Panc1 (cell line): ENCODE measurements at regions not wholly inside any gene's neighbourhood (a gene's known extent, or its start where the extent isn't known, plus 50 kb on each side); places are given as distances from the start of the nearest gene placed in this dataset.

Source experiments
- ATAC-seq: fragments of 200-7000 bp; cut with Tn5 transposase; 2 replicates; pipeline ENCODE4 v1.9.1; 2020; ENCODE audit warnings: mild to moderate bottlenecking, moderate library complexity
- BruUV-seq: library from RNA; stranded (reverse); fragments of 400-500 nt; replicated peaks from 2 replicates; lab custom pipeline; 2021; lab: Mats Ljungman, UMichigan
- CTCF ChIA-PET: fragments of 300-600 bp; sonication (Branson Sonifier 250); formaldehyde crosslinking; loops from one replicate; lab custom pipeline; 2022; ENCODE audit warnings: antibody characterized with exemption; lab: Charles Lee
- POLR2A ChIA-PET: fragments of 300-600 bp; sonication (Branson Sonifier 250); formaldehyde crosslinking; loops from one replicate; lab custom pipeline; 2022; ENCODE audit warnings: antibody characterized with exemption; lab: Charles Lee
- DNase-seq: peaks from one replicate; pipeline ENCODE4 v3.0.0-alpha.2; 2010; ENCODE audit warnings: low read depth, low spot score
- H3K27ac ChIP-seq: 2 replicates; pipeline ENCODE4 v1.5.1; 2011; ENCODE audit warnings: mild to moderate bottlenecking, low read length, inconsistent platforms
- H3K27me3 ChIP-seq: fragments of 200-500 bp; sonication (Bioruptor generic); 2 replicates; pipeline ENCODE4 v1.6.0; 2014; ENCODE audit warnings: low read length, inconsistent platforms; ENCODE audit not compliant: control insufficient read depth, insufficient read depth
- H3K36me3 ChIP-seq: fragments of 200-500 bp; sonication (Bioruptor generic); 2 replicates; pipeline ENCODE4 v1.5.1; 2014; ENCODE audit warnings: inconsistent platforms, mild to moderate bottlenecking, low read length, moderate library complexity; ENCODE audit not compliant: control insufficient read depth, insufficient read depth
- H3K4me1 ChIP-seq: 2 replicates; pipeline ENCODE4 v1.5.1; 2011; ENCODE audit warnings: inconsistent platforms, mild to moderate bottlenecking, low read length, moderate library complexity; ENCODE audit not compliant: control insufficient read depth, insufficient read depth
- H3K4me3 ChIP-seq, 2 experiments: 2 replicates each; pipeline ENCODE4 v1.5.1; 2011 to 2012; ENCODE audit warnings: low read depth in 2 of 2, low read length in 2 of 2, mild to moderate bottlenecking in 2 of 2, inconsistent platforms in 1 of 2, moderate library complexity in 1 of 2
- H3K9me3 ChIP-seq: fragments of 200-500 bp; sonication (Bioruptor generic); 2 replicates; pipeline ENCODE4 v1.5.1; 2014; ENCODE audit warnings: low read depth, mild to moderate bottlenecking, inconsistent platforms, low read length, moderate library complexity; ENCODE audit not compliant: control insufficient read depth, insufficient read depth
- CTCF ChIP-seq: fragments of 450-650 bp; IDR thresholded peaks from 2 replicates; pipeline ENCODE4 v1.5.1; 2017; ENCODE audit warnings: mild to moderate bottlenecking
- POLR2AphosphoS5 ChIP-seq: IDR thresholded peaks from 2 replicates; pipeline ENCODE4 v1.6.1; 2012; ENCODE audit warnings: mild to moderate bottlenecking, low read depth, low read length, moderate library complexity
- REST ChIP-seq, 2 experiments: IDR thresholded peaks; 2 replicates each; pipeline ENCODE4 v1.6.1; 2011 to 2012; ENCODE audit warnings: low read depth in 2 of 2, control low read depth in 1 of 2, low read length in 1 of 2, mild to moderate bottlenecking in 1 of 2, moderate library complexity in 1 of 2; ENCODE audit not compliant: insufficient read depth in 1 of 2
- SIN3A ChIP-seq: IDR thresholded peaks from 2 replicates; pipeline ENCODE4 v1.6.1; 2012; ENCODE audit warnings: low read depth, mild to moderate bottlenecking, low read length, moderate library complexity, borderline replicate concordance; ENCODE audit not compliant: insufficient read depth
- TCF7L2 ChIP-seq: IDR thresholded peaks from 2 replicates; pipeline ENCODE4 v1.6.1; 2011; ENCODE audit warnings: mild to moderate bottlenecking, low read depth, low read length, inconsistent platforms
- in situ Hi-C: cut with HindIII; loops from 2 replicates; pipeline ENCODE4 v1.10.0; 2016; ENCODE audit warnings: low sequenced_read_pairs, low pct_unique_long_range_greater_than_20kb
- intact Hi-C: fragments of 100-400 bp; cut with micrococcal nuclease; formaldehyde crosslinking; loops from one replicate; pipeline ENCODE4 v1.10.0; 2022; ENCODE audit not compliant: unreplicated experiment

GRCh38 chr7:41755096-41755495 is 52.2 kb upstream of the INHBA start:
- intact Hi-C loops (no loop called here), in situ Hi-C loops (no loop called here)
- Histone ChIP-seq H3K4me1 (no peaks in the 10 kb centered on the region), H3K9me3 (peaks cover 21% of the 10 kb centered on the region; the same call in 1 of the 2 replicates), H3K4me3 (no peak overlapping the region), H3K27ac (no peak overlapping the region), H3K27me3 (no peaks in the 10 kb centered on the region), H3K36me3 (no peaks in the 10 kb centered on the region)
- no TSS peak for BruUV-seq
- CTCF ChIA-PET: no interaction called here
- POLR2A ChIA-PET: no interaction called here
- DNase-seq (no peak), ATAC-seq (no peak)
- no peak for TF ChIP-seq SIN3A
- TF ChIP-seq TCF7L2: no peak
- no peak for TF ChIP-seq REST (IDR thresholded peaks at IDR 0.05; ENCODE audit: insufficient read depth in 1 of 2, low read depth in 2 of 2, low read length in 1 of 2)
- no peak for TF ChIP-seq CTCF
- TF ChIP-seq POLR2AphosphoS5: no peak

GRCh38 chr7:41754046-41754445 is 51.2 kb upstream of the INHBA start:
- H3K4me1 ChIP-seq: no peaks in the 10 kb centered on the region
- intact Hi-C loops (no loop called here), in situ Hi-C loops (no loop called here)
- no peaks in the 10 kb centered on the region for H3K27me3 ChIP-seq
- H3K27ac ChIP-seq: no peak overlapping the region
- H3K4me3 ChIP-seq: no peak overlapping the region
- CTCF ChIA-PET: no interaction called here
- no peak for ATAC-seq
- no peaks in the 10 kb centered on the region for H3K36me3 ChIP-seq
- DNase-seq: no peak
- no peak for TF ChIP-seq CTCF
- BruUV-seq: no TSS peak
- peaks cover 21% of the 10 kb centered on the region; the same call in 1 of the 2 replicates for H3K9me3 ChIP-seq
- POLR2A ChIA-PET: no interaction called here
